OCI-LY3 (cell line): ENCODE measurements at regions not wholly inside any gene's neighbourhood (a gene's known extent, or its start where the extent isn't known, plus 50 kb on each side); places are given as distances from the start of the nearest gene placed in this dataset.

Source experiments
- EZH2phosphoT487 ChIP-seq: fragments of 200-600 bp; shearing (Covaris generic); IDR thresholded peaks from 2 replicates; pipeline ENCODE4 v1.6.1; 2018; ENCODE audit warnings: antibody characterized with exemption, mixed run types, low read depth
- TF ChIP-seq, protein P1 (sequence below): fragments of 200-600, 300-600 bp; sonication (generic); IDR thresholded peaks from 2 replicates; pipeline ENCODE4 v1.5.1; 2014; ENCODE audit warnings: antibody characterized with exemption, low read length, low read depth

DNA sequence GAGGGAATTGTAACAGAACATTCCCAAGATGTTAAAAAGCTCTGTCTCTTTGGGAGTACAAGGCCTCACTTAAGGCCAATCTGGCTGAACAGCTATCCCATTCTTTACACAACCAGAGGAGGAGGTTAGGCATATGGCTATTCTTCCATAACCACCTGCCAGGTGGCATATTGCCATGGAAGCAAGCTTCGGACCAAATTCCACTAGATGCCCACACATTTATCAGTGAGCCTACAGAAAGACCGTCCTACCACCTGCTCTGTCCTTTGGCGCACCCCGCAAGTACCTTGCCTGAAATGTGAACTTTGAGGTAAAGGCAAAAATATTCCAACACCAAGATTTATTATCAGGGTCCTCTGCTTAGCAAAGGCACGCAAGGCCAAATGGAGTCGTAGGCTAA, 519.9 kb upstream of the TNP1 start:
- TF ChIP-seq, protein P1, sequence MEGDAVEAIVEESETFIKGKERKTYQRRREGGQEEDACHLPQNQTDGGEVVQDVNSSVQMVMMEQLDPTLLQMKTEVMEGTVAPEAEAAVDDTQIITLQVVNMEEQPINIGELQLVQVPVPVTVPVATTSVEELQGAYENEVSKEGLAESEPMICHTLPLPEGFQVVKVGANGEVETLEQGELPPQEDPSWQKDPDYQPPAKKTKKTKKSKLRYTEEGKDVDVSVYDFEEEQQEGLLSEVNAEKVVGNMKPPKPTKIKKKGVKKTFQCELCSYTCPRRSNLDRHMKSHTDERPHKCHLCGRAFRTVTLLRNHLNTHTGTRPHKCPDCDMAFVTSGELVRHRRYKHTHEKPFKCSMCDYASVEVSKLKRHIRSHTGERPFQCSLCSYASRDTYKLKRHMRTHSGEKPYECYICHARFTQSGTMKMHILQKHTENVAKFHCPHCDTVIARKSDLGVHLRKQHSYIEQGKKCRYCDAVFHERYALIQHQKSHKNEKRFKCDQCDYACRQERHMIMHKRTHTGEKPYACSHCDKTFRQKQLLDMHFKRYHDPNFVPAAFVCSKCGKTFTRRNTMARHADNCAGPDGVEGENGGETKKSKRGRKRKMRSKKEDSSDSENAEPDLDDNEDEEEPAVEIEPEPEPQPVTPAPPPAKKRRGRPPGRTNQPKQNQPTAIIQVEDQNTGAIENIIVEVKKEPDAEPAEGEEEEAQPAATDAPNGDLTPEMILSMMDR, result no peak
- TF ChIP-seq EZH2phosphoT487, result no peak
